IMR-90 (cell line): ENCODE measurements at regions not wholly inside any gene's neighbourhood (a gene's known extent, or its start where the extent isn't known, plus 50 kb on each side); places are given as distances from the start of the nearest gene placed in this dataset.

Source experiments
- ATAC-seq: fragments of 200-7000 bp; cut with Tn5 transposase; 2 replicates; pipeline ENCODE4 v1.9.1; 2020; ENCODE audit warnings: low read depth, mild to moderate bottlenecking, moderate library complexity
- BruUV-seq: library from RNA; stranded (reverse); fragments of 400-500 nt; replicated peaks from 2 replicates; lab custom pipeline; 2021; lab: Mats Ljungman, UMichigan
- CTCF ChIA-PET: fragments of 300-600 bp; formaldehyde crosslinking; extraction: SDS; loops from one replicate; lab custom pipeline; 2021; ENCODE audit warnings: antibody characterized with exemption; lab: Yijun Ruan, JAX
- POLR2A ChIA-PET: fragments of 300-600 bp; sonication (Branson Sonifier 250); formaldehyde crosslinking; loops from one replicate; lab custom pipeline; 2022; ENCODE audit warnings: antibody characterized with exemption; ENCODE audit not compliant: unreplicated experiment; lab: Charles Lee
- DNase-seq: peaks from one replicate; pipeline ENCODE4 v3.0.0; 2013
- H2AFZ ChIP-seq: replicated peaks from 2 replicates; pipeline ENCODE3; 2013; ENCODE audit warnings: low read length, mild to moderate bottlenecking; ENCODE audit not compliant: poor library complexity
- H2AK5ac ChIP-seq: 2 replicates; pipeline ENCODE4 v1.6.1; 2013; ENCODE audit warnings: low read depth, low read length, inconsistent platforms
- H2AK9ac ChIP-seq: replicated peaks from 2 replicates; pipeline ENCODE3; 2013; ENCODE audit warnings: mild to moderate bottlenecking, low read depth, low read length, moderate library complexity; ENCODE audit not compliant: poor library complexity
- H2BK120ac ChIP-seq: 2 replicates; pipeline ENCODE4 v1.6.1; 2013; ENCODE audit warnings: low read depth, low read length, inconsistent platforms
- H2BK15ac ChIP-seq: 3 replicates; pipeline ENCODE4 v1.6.1; 2013; ENCODE audit warnings: low read depth, low read length, inconsistent platforms
- H2BK20ac ChIP-seq: 2 replicates; pipeline ENCODE4 v1.6.1; 2013; ENCODE audit warnings: low read depth, mild to moderate bottlenecking, inconsistent platforms, low read length, moderate library complexity
- H2BK5ac ChIP-seq: 2 replicates; pipeline ENCODE4 v1.6.1; 2013; ENCODE audit warnings: mild to moderate bottlenecking, low read depth, low read length, inconsistent platforms; ENCODE audit not compliant: poor library complexity, severe bottlenecking
- H3K14ac ChIP-seq: replicated peaks from 2 replicates; pipeline ENCODE4 v1.6.1; 2013; ENCODE audit warnings: low read depth, low read length, inconsistent platforms
- H3K18ac ChIP-seq: 2 replicates; pipeline ENCODE4 v1.6.1; 2013; ENCODE audit warnings: low read depth, low read length, control low read depth
- H3K23ac ChIP-seq: 2 replicates; pipeline ENCODE4 v1.6.1; 2013; ENCODE audit warnings: low read depth, low read length, inconsistent platforms
- H3K27ac ChIP-seq: 2 replicates; pipeline ENCODE4 v1.5.1; 2013; ENCODE audit warnings: mild to moderate bottlenecking, control low read depth, low read length; ENCODE audit not compliant: insufficient read depth
- H3K27me3 ChIP-seq: 2 replicates; pipeline ENCODE4 v1.6.1; 2013; ENCODE audit warnings: low read length; ENCODE audit not compliant: control insufficient read depth, insufficient read depth
- H3K36me3 ChIP-seq: 2 replicates; pipeline ENCODE4 v1.6.1; 2013; ENCODE audit warnings: low read length, mixed read lengths; ENCODE audit not compliant: control insufficient read depth, insufficient read depth
- H3K4ac ChIP-seq: 2 replicates; pipeline ENCODE4 v1.6.1; 2013; ENCODE audit warnings: low read depth, low read length, inconsistent platforms
- H3K4me1 ChIP-seq: 2 replicates; pipeline ENCODE4 v1.6.1; 2013; ENCODE audit warnings: low read length, mixed read lengths; ENCODE audit not compliant: control insufficient read depth, insufficient read depth
- H3K4me2 ChIP-seq: 2 replicates; pipeline ENCODE4 v1.6.1; 2013; ENCODE audit warnings: low read depth, mild to moderate bottlenecking, control low read depth, low read length, moderate library complexity
- H3K4me3 ChIP-seq: 2 replicates; pipeline ENCODE4 v1.5.1; 2013; ENCODE audit warnings: low read depth, mild to moderate bottlenecking, control low read depth, low read length, moderate library complexity; ENCODE audit not compliant: insufficient read depth
- H3K56ac ChIP-seq: 2 replicates; pipeline ENCODE4 v1.6.1; 2013; ENCODE audit warnings: low read length, inconsistent platforms; ENCODE audit not compliant: insufficient read depth; ENCODE audit errors: extremely low read depth
- H3K79me1 ChIP-seq, 2 experiments: 2 replicates each; pipeline ENCODE4 v1.6.1; 2013; ENCODE audit warnings: low read length in 2 of 2, inconsistent platforms in 1 of 2, low read depth in 1 of 2
- H3K9ac ChIP-seq: 2 replicates; pipeline ENCODE4 v1.6.1; 2013; ENCODE audit warnings: low read depth, low read length, control low read depth
- H3K9me1 ChIP-seq: 2 replicates; pipeline ENCODE4 v1.6.1; 2013; ENCODE audit warnings: low read length, inconsistent platforms; ENCODE audit not compliant: insufficient read depth
- H3K9me3 ChIP-seq: 2 replicates; pipeline ENCODE4 v1.6.1; 2013; ENCODE audit warnings: low read length; ENCODE audit not compliant: control insufficient read depth, insufficient read depth
- H4K20me1 ChIP-seq: 2 replicates; pipeline ENCODE4 v1.6.1; 2013; ENCODE audit warnings: low read length, inconsistent platforms; ENCODE audit not compliant: insufficient read depth
- H4K5ac ChIP-seq: 2 replicates; pipeline ENCODE4 v1.6.1; 2013; ENCODE audit warnings: mild to moderate bottlenecking, low read depth, low read length, control low read depth
- H4K8ac ChIP-seq, 2 experiments: 2 replicates each; pipeline ENCODE4 v1.6.1; 2013; ENCODE audit warnings: low read depth in 2 of 2, low read length in 2 of 2, control low read depth in 1 of 2, inconsistent platforms in 1 of 2
- H4K91ac ChIP-seq: 2 replicates; pipeline ENCODE4 v1.6.1; 2013; ENCODE audit warnings: low read depth, low read length, inconsistent platforms; ENCODE audit not compliant: insufficient read depth
- MAFK ChIP-seq: IDR thresholded peaks from 2 replicates; pipeline ENCODE4 v1.6.1; 2012; ENCODE audit warnings: low read depth, low read length, improper control_type of control experiment
- MXI1 ChIP-seq: IDR thresholded peaks from 2 replicates; pipeline ENCODE4 v1.6.1; 2012; ENCODE audit warnings: low read depth, mild to moderate bottlenecking, low read length, moderate library complexity, borderline replicate concordance
- WGBS, 2 experiments: methylation state at CpG; one replicate each; pipeline versions ENCODE4 v1.1.5 to v1.1.7; 2013; ENCODE audit warnings: missing lambda C conversion rate in 2 of 2; ENCODE audit not compliant: insufficient read length in 1 of 2; ENCODE audit errors: extremely low coverage in 2 of 2; 5-methylcytosine and 5-hydroxymethylcytosine counted together
- dilution Hi-C: fragments of 300-500 bp; cut with HindIII; formaldehyde crosslinking; loops from one replicate; pipeline ENCODE4 v1.14.3; 2018; ENCODE audit warnings: low sequenced_read_pairs; ENCODE audit not compliant: unreplicated experiment
- in situ Hi-C: fragments of 300-500 bp; cut with MboI; formaldehyde crosslinking; loops from 3 replicates; pipeline ENCODE4 v1.14.3; 2019; ENCODE audit warnings: low sequenced_read_pairs, inconsistent platforms, mixed read lengths
- intact Hi-C: fragments of 100-400 bp; cut with micrococcal nuclease; formaldehyde crosslinking; loops from 2 replicates; pipeline ENCODE4 v1.10.0; 2022
- TF ChIP-seq, protein P1 (sequence below): fragments of 150-350 bp; IDR thresholded peaks from 2 replicates; pipeline ENCODE4 v1.6.1; 2016; ENCODE audit warnings: low read depth, mild to moderate bottlenecking, low read length, moderate library complexity, borderline replicate concordance

DNA sequence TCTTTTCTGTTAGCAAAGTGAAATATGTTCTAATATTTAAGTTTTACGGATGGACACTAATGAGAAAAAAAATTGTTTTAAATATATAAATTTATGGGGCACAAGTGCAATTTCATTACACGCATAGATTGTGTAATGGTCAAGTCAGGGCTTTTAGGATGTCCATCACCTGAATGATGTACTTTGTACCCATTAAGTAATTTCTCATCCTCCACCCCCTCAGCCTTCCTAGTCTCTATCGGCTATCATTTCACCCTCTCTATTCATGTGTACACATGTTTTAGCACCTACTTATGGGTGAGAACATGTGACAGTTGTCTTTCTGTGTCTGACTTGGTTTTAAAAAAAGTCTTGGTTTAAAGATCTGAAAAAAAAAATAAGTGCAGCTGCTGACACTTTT is 616.0 kb downstream of the IQCM start:
- Histone ChIP-seq H3K4me3 (no peak overlapping the region), H3K27ac (no peak overlapping the region), H2AFZ (no peak overlapping the region), H3K4me2 (no peak overlapping the region), H2BK20ac (no peak overlapping the region), H3K23ac (no peak overlapping the region), H2BK15ac (no peak overlapping the region), H3K4me1 (peaks cover 5% of the 10 kb centered on the region; the same call in 1 of the 2 replicates), H3K9me3 (no peaks in the 10 kb centered on the region), H3K18ac (no peak overlapping the region), H4K8ac (no peak overlapping the region), H2AK5ac (no peak overlapping the region), H3K56ac (no peak overlapping the region), H2BK5ac (no peak overlapping the region), H2BK120ac (no peak overlapping the region), H3K4ac (no peak overlapping the region), H3K79me1 (no peaks in the 10 kb centered on the region), H4K5ac (no peak overlapping the region), H3K27me3 (no peaks in the 10 kb centered on the region), H3K9me1 (no peaks in the 10 kb centered on the region; the same call in 1 of the 2 replicates), H4K20me1 (no peaks in the 10 kb centered on the region), H3K14ac (no peak overlapping the region), H2AK9ac (no peak overlapping the region), H3K9ac (no peak overlapping the region), H3K36me3 (no peaks in the 10 kb centered on the region), H4K91ac (no peak overlapping the region)
- ATAC-seq: no peak
- ChIA-PET POLR2A (no interaction called here), CTCF (no interaction called here)
- no peak for TF ChIP-seq MXI1
- TF ChIP-seq, protein P1, sequence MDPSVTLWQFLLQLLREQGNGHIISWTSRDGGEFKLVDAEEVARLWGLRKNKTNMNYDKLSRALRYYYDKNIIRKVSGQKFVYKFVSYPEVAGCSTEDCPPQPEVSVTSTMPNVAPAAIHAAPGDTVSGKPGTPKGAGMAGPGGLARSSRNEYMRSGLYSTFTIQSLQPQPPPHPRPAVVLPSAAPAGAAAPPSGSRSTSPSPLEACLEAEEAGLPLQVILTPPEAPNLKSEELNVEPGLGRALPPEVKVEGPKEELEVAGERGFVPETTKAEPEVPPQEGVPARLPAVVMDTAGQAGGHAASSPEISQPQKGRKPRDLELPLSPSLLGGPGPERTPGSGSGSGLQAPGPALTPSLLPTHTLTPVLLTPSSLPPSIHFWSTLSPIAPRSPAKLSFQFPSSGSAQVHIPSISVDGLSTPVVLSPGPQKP: no peak
- TF ChIP-seq MAFK: no peak
- in situ Hi-C loops: no loop called here
- dilution Hi-C loops: no loop called here
- no TSS peak for BruUV-seq
- DNase-seq: no peak
- intact Hi-C loops: no loop called here
- whole genome bisulfite sequencing, 2 experiments: no CpG with 5 or more reads among the region's 3 CpGs
